ENCODE measurements at regions not wholly inside any gene's neighbourhood (a gene's known extent, or its start where the extent isn't known, plus 50 kb on each side); places are given as distances from the start of the nearest gene placed in this dataset.
A peak's percentile ranks its signal among the peaks of the same experiment; 100 is the strongest.

GRCh38 chr12:115660211-115660805, 617.2 kb downstream of the MED13L start:
- Histone ChIP-seq H3K9me3 (ENCODE audit: low read depth) (no peaks in the 10 kb centered on the region), H3K4me1 (ENCODE audit: low read depth) (no peaks in the 10 kb centered on the region), H3K4me3 (no peak overlapping the region), H3K27me3 (no peaks in the 10 kb centered on the region), H3K27ac (no peak overlapping the region), H3K36me3 (no peaks in the 10 kb centered on the region)
- no peak for TF ChIP-seq CTCF (IDR thresholded peaks at IDR 0.05; ENCODE audit: low read depth, low read length)
- DNase-seq (ENCODE audit: low read depth in 1 of 2, low spot score in 1 of 2): peak in 1 of 2 donors; percentile 69

- no peaks in the 10 kb centered on the region for H3K27me3 ChIP-seq
These were observed 618.1 kb downstream of the MED13L start for GRCh38 chr12:115659422-115659821.

GRCh38 chr12:115657081-115658013, 620.1 kb downstream of the MED13L start:
- TF ChIP-seq CTCF (IDR thresholded peaks at IDR 0.05; ENCODE audit: low read depth, low read length): no peak
- H3K27ac ChIP-seq: no peak overlapping the region
- DNase-seq (ENCODE audit: low read depth in 1 of 2, low spot score in 1 of 2): no peak
- no peaks in the 10 kb centered on the region for H3K36me3 ChIP-seq
- H3K27me3 ChIP-seq: no peaks in the 10 kb centered on the region
- H3K9me3 ChIP-seq (ENCODE audit: low read depth): no peaks in the 10 kb centered on the region
- no peaks in the 10 kb centered on the region for H3K4me1 ChIP-seq (ENCODE audit: low read depth)
- H3K4me3 ChIP-seq: no peak overlapping the region

More at GRCh38 chr12:115659422-115659821, 618.1 kb downstream of the MED13L start:
- TF ChIP-seq CTCF (IDR thresholded peaks at IDR 0.05; ENCODE audit: low read depth, low read length): no peak
- no peaks in the 10 kb centered on the region for H3K4me1 ChIP-seq (ENCODE audit: low read depth)
- H3K9me3 ChIP-seq (ENCODE audit: low read depth): no peaks in the 10 kb centered on the region
- DNase-seq (ENCODE audit: low read depth in 1 of 2, low spot score in 1 of 2): no peak
- H3K27ac ChIP-seq: no peak overlapping the region
- no peak overlapping the region for H3K4me3 ChIP-seq
- no peaks in the 10 kb centered on the region for H3K36me3 ChIP-seq

GRCh38 chr12:115650026-115650425, 627.5 kb downstream of the MED13L start:
- no peak for DNase-seq (ENCODE audit: low read depth in 1 of 2, low spot score in 1 of 2)
- H3K4me1 ChIP-seq (ENCODE audit: low read depth): peaks cover 4% of the 10 kb centered on the region
- no peaks in the 10 kb centered on the region for H3K36me3 ChIP-seq
- no peaks in the 10 kb centered on the region for H3K9me3 ChIP-seq (ENCODE audit: low read depth)
- H3K27ac ChIP-seq: no peak overlapping the region
- H3K27me3 ChIP-seq: no peaks in the 10 kb centered on the region
- TF ChIP-seq CTCF (IDR thresholded peaks at IDR 0.05; ENCODE audit: low read depth, low read length): no peak
- no peak overlapping the region for H3K4me3 ChIP-seq

- H3K36me3 ChIP-seq: no peaks in the 10 kb centered on the region
- H3K4me1 ChIP-seq (ENCODE audit: low read depth): peaks cover 4% of the 10 kb centered on the region
- H3K4me3 ChIP-seq: no peak overlapping the region
- H3K27me3 ChIP-seq: no peaks in the 10 kb centered on the region
- TF ChIP-seq CTCF (IDR thresholded peaks at IDR 0.05; ENCODE audit: low read depth, low read length): no peak
- no peak overlapping the region for H3K27ac ChIP-seq
- H3K9me3 ChIP-seq (ENCODE audit: low read depth): no peaks in the 10 kb centered on the region
- DNase-seq (ENCODE audit: low read depth in 1 of 2, low spot score in 1 of 2): no peak
These were observed 629.0 kb downstream of the MED13L start for GRCh38 chr12:115648463-115648862.
